Upper lobe of left lung (tissue), 6 donors: ENCODE measurements at regions not wholly inside any gene's neighbourhood (a gene's known extent, or its start where the extent isn't known, plus 50 kb on each side); places are given as distances from the start of the nearest gene placed in this dataset.

Source experiments
- ATAC-seq, 2 donors: fragments of 200-7000 bp; cut with Tn5 transposase; one replicate each; pipeline ENCODE4 v1.9.1; 2022; ENCODE audit warnings: mild to moderate bottlenecking in 2 of 2, moderate library complexity in 2 of 2; ENCODE audit not compliant: low FRiP score in 2 of 2
- DNase-seq, 2 donors: peaks; one replicate each; pipeline ENCODE4 v3.0.0-alpha.2; 2019 to 2020
- H3K27ac ChIP-seq, 4 donors: fragments of 200-600 bp; sonication (generic); one replicate each; pipeline ENCODE4 v1.5.1; 2016 to 2019
- H3K27me3 ChIP-seq, 4 donors: fragments of 200-600 bp; sonication (generic); one replicate each; pipeline ENCODE4 v1.5.1; 2017 to 2019
- H3K36me3 ChIP-seq, 4 donors: fragments of 200-600 bp; sonication (generic); one replicate each; pipeline ENCODE4 v1.5.1; 2016 to 2019
- H3K4me1 ChIP-seq, 4 donors: fragments of 200-600 bp; sonication (generic); one replicate each; pipeline ENCODE4 v1.5.1; 2018 to 2019
- H3K4me3 ChIP-seq, 4 donors: fragments of 200-600 bp; sonication (generic); one replicate each; pipeline ENCODE4 v1.5.1; 2017 to 2019; ENCODE audit warnings: mild to moderate bottlenecking in 2 of 4, moderate library complexity in 1 of 4
- H3K9me3 ChIP-seq, 4 donors: fragments of 200-600 bp; sonication (generic); one replicate each; pipeline ENCODE4 v1.5.1; 2018 to 2019
- EP300 ChIP-seq, 4 donors: sonication (generic); formaldehyde crosslinking; IDR thresholded peaks; one replicate each; pipeline ENCODE4 v1.5.1; 2017; ENCODE audit warnings: antibody characterized with exemption in 4 of 4, control low read depth in 2 of 4
- POLR2A ChIP-seq, 4 donors: fragments of 450-650 bp; IDR thresholded peaks; one replicate each; pipeline ENCODE4 v1.5.1; 2016 to 2017; ENCODE audit warnings: antibody characterized with exemption in 4 of 4, mild to moderate bottlenecking in 2 of 4
- POLR2AphosphoS5 ChIP-seq, 2 donors: sonication (generic); formaldehyde crosslinking; IDR thresholded peaks; one replicate each; pipeline ENCODE4 v1.5.1; 2017; ENCODE audit warnings: antibody characterized with exemption in 2 of 2
- WGBS, 2 donors: methylation state at CpG; one replicate each; pipeline ENCODE4 v1.1.5; 2017 to 2018; 5-methylcytosine and 5-hydroxymethylcytosine counted together
- TF ChIP-seq, protein P1 (sequence below), 6 experiments: fragments of 450-650 bp in 4 of 6; fragments of 200-600 bp in 2 of 6; sonication (generic) in 2 of 6; IDR thresholded peaks; one replicate each; pipeline ENCODE4 v1.5.1; 2016 to 2019; ENCODE audit warnings: antibody characterized with exemption in 6 of 6
- donor health status: DM: no; HTN: no; CAD: no; lungs with moderate emphysema.
- donor health status: DM: no; HTN: yes; CAD: no; lungs with severe emphysema.

DNA sequence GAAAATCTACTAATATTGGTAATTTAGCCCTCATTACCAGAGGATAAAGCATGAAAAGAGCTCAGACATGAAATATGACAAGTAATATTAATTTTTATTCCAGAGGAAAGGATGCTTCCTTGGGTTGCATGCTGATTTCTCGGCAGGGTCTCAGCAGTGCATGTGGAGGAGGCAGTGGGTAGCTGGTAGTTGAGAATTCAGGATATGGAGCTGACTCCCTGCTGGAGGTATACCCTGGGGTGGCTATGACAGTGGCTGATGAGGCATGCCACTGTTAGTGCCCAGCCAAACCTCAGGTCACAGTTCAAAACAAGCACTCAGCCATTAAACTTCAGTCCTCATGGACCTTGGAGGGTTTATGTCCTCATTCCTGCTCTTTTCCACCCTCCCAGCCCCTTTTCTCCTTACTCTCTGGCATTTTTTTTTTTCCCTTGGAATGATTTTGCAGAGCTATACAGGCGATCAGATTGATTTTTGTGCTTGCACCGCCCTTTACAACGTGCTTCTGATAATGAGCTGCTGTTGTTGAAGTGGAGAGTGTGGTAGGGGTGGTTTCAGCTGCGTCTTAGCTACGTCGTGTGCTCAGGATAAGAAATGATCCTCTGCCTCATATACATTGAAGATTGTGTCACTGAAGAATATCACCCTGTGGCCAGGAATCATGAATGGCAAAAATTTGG lies 761.9 kb upstream of the MMS22L start:
- TF ChIP-seq POLR2A (IDR thresholded peaks at IDR 0.05) (no peak), EP300 (IDR thresholded peaks at IDR 0.05) (no peak), POLR2AphosphoS5 (IDR thresholded peaks at IDR 0.05) (no peak)
- TF ChIP-seq, protein P1, sequence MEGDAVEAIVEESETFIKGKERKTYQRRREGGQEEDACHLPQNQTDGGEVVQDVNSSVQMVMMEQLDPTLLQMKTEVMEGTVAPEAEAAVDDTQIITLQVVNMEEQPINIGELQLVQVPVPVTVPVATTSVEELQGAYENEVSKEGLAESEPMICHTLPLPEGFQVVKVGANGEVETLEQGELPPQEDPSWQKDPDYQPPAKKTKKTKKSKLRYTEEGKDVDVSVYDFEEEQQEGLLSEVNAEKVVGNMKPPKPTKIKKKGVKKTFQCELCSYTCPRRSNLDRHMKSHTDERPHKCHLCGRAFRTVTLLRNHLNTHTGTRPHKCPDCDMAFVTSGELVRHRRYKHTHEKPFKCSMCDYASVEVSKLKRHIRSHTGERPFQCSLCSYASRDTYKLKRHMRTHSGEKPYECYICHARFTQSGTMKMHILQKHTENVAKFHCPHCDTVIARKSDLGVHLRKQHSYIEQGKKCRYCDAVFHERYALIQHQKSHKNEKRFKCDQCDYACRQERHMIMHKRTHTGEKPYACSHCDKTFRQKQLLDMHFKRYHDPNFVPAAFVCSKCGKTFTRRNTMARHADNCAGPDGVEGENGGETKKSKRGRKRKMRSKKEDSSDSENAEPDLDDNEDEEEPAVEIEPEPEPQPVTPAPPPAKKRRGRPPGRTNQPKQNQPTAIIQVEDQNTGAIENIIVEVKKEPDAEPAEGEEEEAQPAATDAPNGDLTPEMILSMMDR (IDR thresholded peaks at IDR 0.05): no peak
- Histone ChIP-seq H3K4me1 (no peaks in the 10 kb centered on the region), H3K27me3 (no peaks in the 10 kb centered on the region), H3K27ac (no peak overlapping the region), H3K4me3 (no peak overlapping the region), H3K36me3 (no peaks in the 10 kb centered on the region), H3K9me3 (no peaks in the 10 kb centered on the region)
- DNase-seq (no peak), ATAC-seq (no peak)
- 35 to 42% methylated on average over 7 of the region's 7 CpGs for WGBS, 2 donors

GRCh38 chr6:98047164-98047563 lies 764.1 kb upstream of the MMS22L start:
- Histone ChIP-seq H3K4me1 (no peaks in the 10 kb centered on the region), H3K36me3 (no peaks in the 10 kb centered on the region), H3K4me3 (no peak overlapping the region), H3K27ac (no peak overlapping the region), H3K27me3 (no peaks in the 10 kb centered on the region), H3K9me3 (no peaks in the 10 kb centered on the region)
- 30 to 34% methylated on average over 2 of the region's 2 CpGs for WGBS, 2 donors
- TF ChIP-seq POLR2A (IDR thresholded peaks at IDR 0.05) (no peak), POLR2AphosphoS5 (IDR thresholded peaks at IDR 0.05) (no peak), EP300 (IDR thresholded peaks at IDR 0.05) (no peak)
- TF ChIP-seq, protein P1 (IDR thresholded peaks at IDR 0.05): no peak
- no peak for DNase-seq
- ATAC-seq: no peak

DNA sequence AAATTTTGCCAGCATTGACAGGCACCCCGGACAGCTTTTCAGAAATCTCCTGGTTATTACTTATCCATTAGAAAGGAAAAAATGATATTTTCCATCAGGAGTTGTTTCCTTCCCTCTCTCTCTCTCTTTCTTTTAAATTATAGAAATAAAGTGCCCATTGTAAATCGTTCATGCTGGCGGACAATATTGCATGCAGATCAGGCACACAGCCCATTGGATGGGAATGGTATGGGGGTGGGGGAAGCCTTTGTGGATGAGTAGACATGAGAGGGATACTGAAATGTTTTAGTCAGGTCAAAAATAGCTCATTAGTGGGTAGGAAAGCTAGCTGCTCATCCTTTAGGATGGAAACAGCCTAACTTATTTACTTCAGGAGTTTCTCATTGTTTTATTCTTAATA lies 764.9 kb upstream of the MMS22L start:
- Histone ChIP-seq H3K4me3 (no peak overlapping the region), H3K27ac (no peak overlapping the region), H3K4me1 (no peaks in the 10 kb centered on the region), H3K9me3 (no peaks in the 10 kb centered on the region), H3K36me3 (no peaks in the 10 kb centered on the region), H3K27me3 (no peaks in the 10 kb centered on the region)
- WGBS, 2 donors: 80 to 84% methylated on average over 3 of the region's 3 CpGs
- TF ChIP-seq EP300 (IDR thresholded peaks at IDR 0.05): no peak
- TF ChIP-seq, protein P1 (IDR thresholded peaks at IDR 0.05): no peak
- TF ChIP-seq POLR2A (IDR thresholded peaks at IDR 0.05): no peak
- TF ChIP-seq POLR2AphosphoS5 (IDR thresholded peaks at IDR 0.05): no peak
- ATAC-seq: no peak
- no peak for DNase-seq

DNA sequence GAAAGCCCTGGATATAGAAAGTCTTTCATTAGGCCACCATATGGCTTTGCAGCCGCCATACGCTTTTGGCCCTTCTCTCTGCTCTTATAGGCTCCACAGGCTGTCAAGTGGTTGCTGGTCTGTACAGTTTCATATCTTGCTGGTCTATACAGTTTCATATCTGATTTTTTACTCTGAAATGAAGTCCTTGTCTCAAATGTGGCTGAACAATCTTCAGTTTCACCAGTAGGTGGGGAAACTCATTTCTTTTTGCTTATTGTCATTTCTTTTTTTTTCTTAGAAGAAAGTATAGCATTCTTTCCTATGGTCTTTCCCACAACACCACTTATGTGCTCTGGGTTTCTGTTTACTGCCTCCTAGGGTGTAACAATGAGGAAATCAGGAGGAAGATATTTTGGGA lies 771.4 kb upstream of the MMS22L start:
- TF ChIP-seq EP300 (IDR thresholded peaks at IDR 0.05): no peak
- TF ChIP-seq POLR2AphosphoS5 (IDR thresholded peaks at IDR 0.05): no peak
- TF ChIP-seq, protein P1 (IDR thresholded peaks at IDR 0.05): no peak
- no peak for TF ChIP-seq POLR2A (IDR thresholded peaks at IDR 0.05)
- Histone ChIP-seq H3K36me3 (no peaks in the 10 kb centered on the region), H3K4me3 (no peak overlapping the region), H3K27ac (no peak overlapping the region), H3K9me3 (no peaks in the 10 kb centered on the region), H3K4me1 (no peaks in the 10 kb centered on the region), H3K27me3 (no peaks in the 10 kb centered on the region)
- 78 to 84% methylated on average over 2 of the region's 2 CpGs for WGBS, 2 donors
- DNase-seq (no peak), ATAC-seq (no peak)

GRCh38 chr6:98056955-98057354 lies 773.9 kb upstream of the MMS22L start:
- TF ChIP-seq, protein P1 (IDR thresholded peaks at IDR 0.05): no peak
- Histone ChIP-seq H3K4me3 (no peak overlapping the region), H3K27ac (no peak overlapping the region), H3K36me3 (no peaks in the 10 kb centered on the region), H3K9me3 (no peaks in the 10 kb centered on the region), H3K27me3 (no peaks in the 10 kb centered on the region), H3K4me1 (no peaks in the 10 kb centered on the region)
- ATAC-seq: no peak
- 40 to 42% methylated on average over 5 of the region's 5 CpGs for WGBS, 2 donors
- no peak for DNase-seq
